ENCODE measurements at regions not wholly inside any gene's neighbourhood (a gene's known extent, or its start where the extent isn't known, plus 50 kb on each side); places are given as distances from the start of the nearest gene placed in this dataset.

DNA sequence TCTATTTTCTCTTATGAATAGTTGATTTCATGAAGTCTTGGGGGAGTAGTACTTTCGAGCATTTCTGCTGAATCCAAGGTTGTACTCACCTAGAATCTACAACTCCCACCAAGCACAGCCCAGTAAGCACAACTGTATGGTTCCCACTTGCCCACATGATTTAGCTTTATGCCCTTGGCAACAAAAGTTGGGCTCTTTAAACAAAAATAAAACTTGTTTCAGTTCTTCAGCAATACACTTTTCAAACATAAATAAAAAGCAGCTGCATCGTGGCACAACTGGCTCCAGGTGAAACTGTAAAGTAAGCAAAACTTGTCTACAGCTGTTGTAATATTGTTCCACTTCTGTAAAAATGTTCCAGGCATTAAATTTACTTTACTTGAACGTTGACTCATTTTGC is 99.8 kb upstream of the FSIP2 start:
- intact Hi-C loops (cut with micrococcal nuclease), result no loop called here
- POLR2A ChIA-PET, result no interaction called here
- Histone ChIP-seq H3K9me1 (ENCODE audit: control insufficient read depth, insufficient read depth, low read length) (no peaks in the 10 kb centered on the region), H2AFZ (ENCODE audit: low read depth, low read length) (no peak overlapping the region), H3K27ac (ENCODE audit: extremely low read depth, low read depth, low read length) (no peak overlapping the region), H3K9ac (ENCODE audit: insufficient read depth in 1 of 2, low read depth in 2 of 2, low read length in 2 of 2) (no peak overlapping the region), H4K20me1 (replicated peaks; ENCODE audit: control insufficient read depth, insufficient read depth, low read length) (no peaks in the 10 kb centered on the region), H3K79me2 (ENCODE audit: control insufficient read depth, insufficient read depth, low read length) (no peaks in the 10 kb centered on the region), H3K4me1 (replicated peaks in 1 of 2; ENCODE audit: control insufficient read depth in 2 of 2, insufficient read depth in 2 of 2, low read length in 2 of 2) (no peaks in the 10 kb centered on the region), H3K27me3 (ENCODE audit: control insufficient read depth in 2 of 2, insufficient read depth in 2 of 2, low read length in 2 of 2) (no peaks in the 10 kb centered on the region), H3K4me3 (no peak overlapping the region), H3K36me3 (ENCODE audit: control insufficient read depth, insufficient read depth, low read length) (no peaks in the 10 kb centered on the region), H3K9me3 (replicated peaks; ENCODE audit: control insufficient read depth, insufficient read depth, low read depth, low read length) (no peaks in the 10 kb centered on the region; the same call in 1 of the 2 replicates), H3K4me2 (ENCODE audit: insufficient read depth, low read length) (no peak overlapping the region)
- DNase-seq (ENCODE audit: extremely low read depth in 1 of 4, low spot score in 3 of 4) (no peak), ATAC-seq (no peak), FAIRE-seq (no peak)
- in situ Hi-C loops (cut with MboI), result no loop called here
- WGBS (ENCODE audit: insufficient coverage, low coverage, missing lambda C conversion rate), result 2% methylated on average over 3 of the region's 3 CpGs
- CTCF ChIA-PET (ENCODE audit: low intra/inter-chr PET ratio), result no interaction called here
- BruUV-seq (replicated peaks), result no TSS peak
- TF ChIP-seq ETS2 (tag; IDR thresholded peaks at IDR 0.05; ENCODE audit: borderline replicate concordance, poor library complexity, severe bottlenecking) (no peak), FOXA3 (CRISPR knock-in tag; conservative IDR thresholded peaks at IDR 0.05 in 1 of 2, IDR thresholded peaks at IDR 0.05 in 1 of 2) (no peak), KDM4B (IDR thresholded peaks at IDR 0.05; ENCODE audit: borderline replicate concordance in 2 of 2, low read depth in 1 of 2) (no peak), GMEB1 (CRISPR knock-in tag; IDR thresholded peaks at IDR 0.05) (no peak), SRF (CRISPR knock-in tag; IDR thresholded peaks at IDR 0.05) (no peak), ZNF717 (CRISPR knock-in tag; IDR thresholded peaks at IDR 0.05) (no peak), FOXA1 (IDR thresholded peaks at IDR 0.05; ENCODE audit: borderline replicate concordance) (no peak), ZNF431 (CRISPR knock-in tag; IDR thresholded peaks at IDR 0.05) (no peak)
- TF ChIP-seq, protein P1, sequence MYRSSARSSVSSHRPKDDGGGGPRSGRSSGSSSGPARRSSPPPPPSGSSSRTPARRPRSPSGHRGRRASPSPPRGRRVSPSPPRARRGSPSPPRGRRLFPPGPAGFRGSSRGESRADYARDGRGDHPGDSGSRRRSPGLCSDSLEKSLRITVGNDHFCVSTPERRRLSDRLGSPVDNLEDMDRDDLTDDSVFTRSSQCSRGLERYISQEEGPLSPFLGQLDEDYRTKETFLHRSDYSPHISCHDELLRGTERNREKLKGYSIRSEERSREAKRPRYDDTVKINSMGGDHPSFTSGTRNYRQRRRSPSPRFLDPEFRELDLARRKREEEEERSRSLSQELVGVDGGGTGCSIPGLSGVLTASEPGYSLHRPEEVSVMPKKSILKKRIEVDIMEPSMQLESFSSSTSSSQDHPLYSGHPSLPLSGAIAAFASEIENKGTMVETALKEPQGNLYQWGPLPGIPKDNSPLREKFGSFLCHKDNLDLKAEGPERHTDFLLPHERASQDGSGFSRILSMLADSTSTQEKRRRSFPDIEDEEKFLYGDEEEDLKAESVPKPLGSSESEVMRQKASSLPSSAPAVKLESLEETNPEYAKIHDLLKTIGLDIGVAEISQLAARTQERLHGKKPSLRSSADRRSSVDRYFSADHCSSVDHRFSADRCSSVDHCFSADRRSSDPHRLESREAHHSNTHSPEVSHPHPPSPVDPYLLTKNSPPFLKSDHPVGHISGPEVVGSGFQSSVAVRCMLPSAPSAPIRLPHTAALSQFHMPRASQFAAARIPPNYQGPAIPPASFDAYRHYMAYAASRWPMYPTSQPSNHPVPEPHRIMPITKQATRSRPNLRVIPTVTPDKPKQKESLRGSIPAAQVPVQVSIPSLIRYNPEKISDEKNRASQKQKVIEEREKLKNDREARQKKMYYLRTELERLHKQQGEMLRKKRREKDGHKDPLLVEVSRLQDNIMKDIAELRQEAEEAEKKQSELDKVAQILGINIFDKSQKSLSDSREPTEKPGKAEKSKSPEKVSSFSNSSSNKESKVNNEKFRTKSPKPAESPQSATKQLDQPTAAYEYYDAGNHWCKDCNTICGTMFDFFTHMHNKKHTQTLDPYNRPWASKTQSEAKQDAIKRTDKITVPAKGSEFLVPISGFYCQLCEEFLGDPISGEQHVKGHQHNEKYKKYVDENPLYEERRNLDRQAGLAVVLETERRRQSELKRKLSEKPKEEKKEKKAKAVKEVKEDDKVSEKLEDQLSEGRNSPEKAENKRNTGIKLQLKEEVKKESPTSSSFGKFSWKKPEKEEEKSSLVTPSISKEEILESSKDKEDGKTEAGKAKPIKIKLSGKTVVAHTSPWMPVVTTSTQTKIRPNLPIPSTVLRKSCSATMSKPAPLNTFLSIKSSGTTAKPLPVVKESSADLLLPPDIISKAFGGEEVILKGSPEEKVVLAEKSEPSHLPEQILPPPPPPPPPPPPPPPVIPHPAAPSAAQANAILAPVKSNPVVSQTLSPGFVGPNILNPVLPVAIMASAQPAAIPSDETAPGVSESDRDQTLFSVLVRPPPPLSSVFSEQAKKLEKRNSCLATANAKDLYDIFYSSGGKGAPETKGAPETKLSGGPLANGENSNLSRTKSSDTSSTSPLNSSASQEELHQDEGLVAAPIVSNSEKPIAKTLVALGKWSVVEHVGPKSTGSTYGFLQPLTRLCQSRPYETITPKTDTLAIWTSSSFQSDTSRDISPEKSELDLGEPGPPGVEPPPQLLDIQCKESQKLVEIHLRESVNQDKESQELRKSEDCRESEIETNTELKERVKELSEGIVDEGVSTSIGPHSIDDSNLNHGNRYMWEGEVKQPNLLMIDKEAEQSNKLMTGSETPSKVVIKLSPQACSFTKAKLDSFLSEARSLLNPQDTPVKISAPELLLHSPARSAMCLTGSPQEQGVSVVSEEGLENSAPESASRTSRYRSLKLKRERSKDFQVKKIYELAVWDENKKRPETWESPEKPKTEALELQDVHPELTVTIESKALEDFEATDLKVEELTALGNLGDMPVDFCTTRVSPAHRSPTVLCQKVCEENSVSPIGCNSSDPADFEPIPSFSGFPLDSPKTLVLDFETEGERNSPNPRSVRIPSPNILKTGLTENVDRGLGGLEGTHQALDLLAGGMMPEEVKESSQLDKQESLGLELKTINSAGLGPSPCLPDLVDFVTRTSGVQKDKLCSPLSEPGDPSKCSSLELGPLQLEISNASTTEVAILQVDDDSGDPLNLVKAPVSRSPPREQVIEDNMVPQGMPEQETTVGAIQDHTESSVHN (IDR thresholded peaks at IDR 0.05; ENCODE audit: borderline replicate concordance in 1 of 2, low read depth in 1 of 2), result no peak
- TF ChIP-seq, protein P2, sequence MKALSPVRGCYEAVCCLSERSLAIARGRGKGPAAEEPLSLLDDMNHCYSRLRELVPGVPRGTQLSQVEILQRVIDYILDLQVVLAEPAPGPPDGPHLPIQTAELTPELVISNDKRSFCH (CRISPR knock-in tag; IDR thresholded peaks at IDR 0.05), result no peak
- TF ChIP-seq, protein P2 (tag; IDR thresholded peaks at IDR 0.05), result no peak
